ENCODE measurements at regions not wholly inside any gene's neighbourhood (a gene's known extent, or its start where the extent isn't known, plus 50 kb on each side); places are given as distances from the start of the nearest gene placed in this dataset.

- no peak for TF ChIP-seq EP300 (IDR thresholded peaks at IDR 0.05)
- no peak for TF ChIP-seq POLR2A (IDR thresholded peaks at IDR 0.05)
Observed at GRCh38 chr22:48901324-48901723, 926.3 kb downstream of the BRD1 start.
